SKM-1 (cell line): ENCODE measurements at regions not wholly inside any gene's neighbourhood (a gene's known extent, or its start where the extent isn't known, plus 50 kb on each side); places are given as distances from the start of the nearest gene placed in this dataset.
"Not testable (repeated sequence)": the region's sequence is repeated elsewhere in the genome, so short reads cannot be mapped to it uniquely, and the experiment has no call there.

Experiments
- DNase-seq: peaks from one replicate; lab custom pipeline; 2025; ENCODE audit not compliant: unreplicated experiment; lab: John Stamatoyannopoulos, UW

DNA sequence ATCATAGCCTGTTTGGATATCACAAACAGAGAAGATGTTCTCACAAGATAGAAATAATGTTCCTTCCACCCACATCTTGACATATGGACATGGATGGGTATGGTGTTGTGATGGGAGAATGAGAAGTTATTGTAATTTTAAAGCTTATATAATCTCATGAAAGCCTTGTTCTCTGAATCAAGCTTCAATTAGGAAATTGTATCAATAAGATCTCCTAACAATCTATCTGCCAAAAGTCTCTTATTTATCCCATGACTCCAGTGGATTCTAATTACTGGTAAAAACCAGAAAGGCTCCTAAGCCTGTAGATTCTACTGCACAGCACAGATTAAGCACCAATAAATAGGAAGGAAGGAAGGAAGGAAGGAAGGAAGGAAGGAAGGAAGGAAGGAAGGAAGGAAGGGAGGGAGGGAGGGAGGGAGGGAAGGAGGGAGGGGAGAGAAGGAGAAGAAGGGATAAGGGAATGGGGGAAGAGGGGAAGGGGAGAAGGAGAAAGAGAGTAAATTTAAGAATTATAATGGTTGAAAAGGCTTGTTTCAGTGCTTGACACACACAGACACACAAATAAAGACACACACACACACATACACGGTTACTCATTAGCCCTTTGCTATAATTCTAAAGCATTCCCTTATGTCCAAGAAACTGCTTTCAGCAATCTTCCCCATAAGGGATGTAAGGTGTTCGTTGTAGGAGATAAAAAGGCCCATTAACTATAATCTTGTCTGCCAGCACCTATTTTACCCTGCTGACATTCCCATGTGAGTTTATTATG, 258.0 kb upstream of the API5 start:
- DNase-seq = no peak

DNA sequence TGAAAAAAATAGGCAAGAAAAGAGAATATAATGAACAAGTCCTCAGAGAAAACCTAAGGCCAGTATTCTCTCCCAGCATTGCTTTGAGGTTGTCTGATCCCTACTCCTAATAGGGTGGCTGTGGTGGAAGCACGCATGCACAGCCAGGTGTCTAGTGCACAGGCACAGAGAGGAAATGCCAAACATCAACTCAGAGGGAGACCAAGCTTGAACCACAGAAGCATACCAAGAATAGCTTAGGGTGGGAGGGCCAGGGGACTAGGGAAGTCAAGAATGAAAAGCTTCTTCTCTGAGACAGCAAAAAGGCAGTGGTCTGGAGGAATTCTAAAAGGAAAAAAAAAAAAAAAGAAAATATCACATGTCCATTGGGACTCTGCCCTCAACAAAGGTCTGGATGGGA, 244.1 kb upstream of the API5 start:
- DNase-seq = no peak

DNA sequence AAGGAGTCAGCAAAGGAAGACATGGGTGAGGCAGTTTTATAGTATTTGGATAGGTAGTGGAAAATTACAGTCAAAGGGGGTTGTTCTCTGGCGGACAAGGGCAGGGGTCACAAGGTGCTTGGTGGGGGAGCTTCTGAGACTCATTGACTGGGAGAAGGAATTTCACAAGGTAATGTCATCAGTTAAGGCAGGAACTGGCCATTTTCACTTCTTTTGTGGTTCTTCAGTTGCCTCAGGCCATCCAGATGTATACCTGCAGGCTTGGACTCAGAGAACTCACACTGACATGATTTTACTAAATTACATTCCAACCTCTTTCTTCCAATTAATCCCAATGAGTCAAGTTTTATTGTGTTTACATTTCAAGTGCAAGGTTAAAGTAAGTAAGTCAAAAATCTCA, 240.5 kb upstream of the API5 start:
- DNase-seq = no peak

DNA sequence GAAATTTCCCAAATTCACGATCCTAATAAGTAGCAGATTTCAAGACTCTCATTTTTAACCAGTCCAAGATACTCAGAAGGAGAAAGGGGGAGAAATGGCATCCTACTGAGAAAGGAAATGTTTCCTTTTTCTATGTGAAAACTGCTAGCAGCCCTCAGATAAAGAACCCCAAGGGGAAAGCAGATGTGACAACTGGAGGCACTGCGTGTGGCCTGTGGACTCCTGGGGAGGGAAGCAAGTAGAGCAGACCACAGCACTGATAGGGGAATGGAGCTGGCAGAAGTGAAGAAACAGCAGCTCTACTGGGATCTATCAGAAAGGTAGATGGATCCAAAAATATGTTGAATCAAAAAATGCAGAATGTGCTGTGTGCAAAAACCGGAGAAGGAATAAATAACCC, 239.7 kb upstream of the API5 start:
- no peak for DNase-seq

DNA sequence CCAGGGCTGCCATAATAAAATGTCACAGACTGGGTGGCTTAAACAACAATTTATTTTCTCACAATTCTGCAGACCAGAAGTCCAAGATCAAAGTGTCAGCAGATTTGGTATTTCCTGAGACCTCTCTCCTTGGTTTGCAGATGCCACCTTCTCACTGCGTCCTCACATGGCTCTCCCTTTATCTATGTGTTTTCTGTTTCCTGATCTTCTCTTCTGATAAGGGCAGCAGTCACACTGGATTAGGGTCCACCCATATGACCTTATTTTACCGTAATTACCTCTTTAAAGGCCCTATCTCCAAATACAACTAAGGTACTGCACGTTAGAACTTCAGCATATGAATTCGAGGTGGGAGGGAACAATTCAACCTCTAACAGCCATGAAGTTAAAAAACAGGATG, 238.9 kb upstream of the API5 start:
- no peak for DNase-seq

DNA sequence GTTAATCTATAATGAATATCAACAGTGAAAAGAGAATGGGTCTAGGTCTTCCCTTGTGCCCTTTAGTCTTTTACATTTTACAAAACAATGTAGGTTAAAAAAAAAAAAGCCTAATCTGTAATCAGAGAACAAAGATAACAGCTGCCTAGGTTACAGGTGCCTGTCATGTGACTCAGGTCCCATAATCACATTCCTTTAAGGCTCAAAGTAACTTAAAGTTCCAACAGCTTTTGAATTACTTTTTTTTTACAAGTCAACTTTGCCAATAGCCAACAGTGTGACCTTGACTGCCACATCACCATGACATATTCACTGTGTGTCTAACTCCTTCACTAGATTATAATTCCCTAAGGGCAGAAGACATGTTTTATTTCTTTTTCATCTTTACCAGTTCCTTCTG, 237.0 kb upstream of the API5 start:
- no peak for DNase-seq

DNA sequence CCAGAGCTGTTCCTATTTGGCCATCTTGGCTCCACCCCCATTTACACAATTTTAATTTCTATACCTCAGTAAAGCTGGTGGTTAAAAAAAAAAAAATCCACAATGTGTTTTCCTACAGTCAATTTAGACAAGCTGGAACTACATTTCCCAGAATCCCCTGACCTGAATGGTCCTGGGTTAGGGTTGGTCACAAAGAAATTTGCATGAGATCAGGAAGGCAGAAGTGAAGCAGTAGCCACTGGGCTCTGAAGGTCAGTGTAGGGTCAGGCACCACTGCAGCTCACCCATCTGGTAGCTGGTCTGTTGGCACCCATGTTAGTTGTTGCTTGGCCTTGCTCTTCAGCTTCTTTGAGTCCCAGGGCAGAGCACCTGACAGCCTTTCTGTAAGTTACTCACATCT, 210.7 kb upstream of the API5 start:
- no peak for DNase-seq

DNA sequence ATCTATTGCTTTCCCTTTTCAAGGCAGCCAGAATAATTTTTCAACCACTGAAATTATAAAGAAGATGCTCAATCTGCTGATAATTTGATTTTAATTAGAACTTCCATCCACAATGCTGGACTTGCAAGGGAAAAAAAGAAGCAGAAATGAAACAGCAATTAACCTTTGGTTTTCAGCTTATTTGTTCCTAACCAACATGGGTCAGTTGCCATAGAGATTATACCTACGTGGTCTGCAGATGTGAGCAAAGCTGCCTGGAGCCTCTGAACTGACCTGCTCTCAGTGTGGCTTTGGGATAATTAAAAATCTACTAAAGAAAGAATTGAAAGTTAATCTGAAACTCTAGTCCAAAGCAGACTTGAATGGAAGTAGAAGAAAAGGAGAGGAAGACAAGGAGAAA, 195.7 kb upstream of the API5 start:
- DNase-seq = no peak

DNA sequence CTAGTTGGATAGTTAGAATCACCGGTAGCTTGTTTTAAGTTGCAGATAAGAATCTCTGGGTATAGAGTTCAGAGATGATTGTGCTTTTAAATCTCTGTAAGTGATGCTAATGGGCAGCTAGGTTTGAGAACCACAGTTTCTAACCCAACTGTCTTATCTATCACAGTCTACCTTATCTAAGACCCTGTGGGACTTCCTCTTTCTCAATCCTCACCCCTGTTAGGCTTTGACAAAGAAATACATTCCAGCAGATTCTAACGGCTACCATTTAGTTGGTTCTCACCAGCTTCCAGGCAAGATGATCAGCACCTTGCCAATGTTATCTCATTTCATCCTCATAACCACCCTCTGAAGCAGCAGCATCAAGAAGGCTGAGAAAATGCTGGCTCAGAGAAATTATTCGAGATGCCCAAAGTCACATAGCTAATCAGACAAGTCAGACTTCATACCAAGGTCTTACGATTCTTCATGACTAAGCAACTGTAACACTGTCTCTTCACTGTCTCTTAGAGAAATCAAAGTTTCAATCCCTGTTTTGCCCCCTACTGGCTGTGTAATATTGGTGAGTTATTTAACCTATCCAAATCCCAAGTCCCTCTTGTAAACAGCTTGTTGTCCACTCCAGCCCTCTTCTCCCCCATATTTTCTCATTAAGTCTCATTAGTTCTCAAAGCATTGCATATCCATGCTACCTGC, 192.4 kb upstream of the API5 start:
- no peak for DNase-seq

DNA sequence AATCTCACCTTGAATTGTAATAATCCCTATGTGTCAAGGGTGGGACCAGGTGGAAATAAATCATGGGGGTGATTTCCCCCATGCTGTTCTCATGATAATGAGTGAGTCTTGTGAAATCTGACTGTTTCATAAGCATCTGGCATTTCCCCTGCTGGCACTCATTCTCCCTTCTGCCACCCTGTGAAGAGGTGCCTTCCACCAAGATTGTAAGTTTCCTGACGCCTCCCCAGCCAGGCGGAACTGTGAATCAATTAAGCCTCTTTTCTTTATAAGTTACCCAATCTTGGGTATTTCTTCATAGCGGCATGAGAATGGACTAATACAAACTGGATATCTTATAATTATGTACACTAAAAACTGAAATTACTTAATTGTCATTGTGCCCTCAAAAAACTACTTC, 189.2 kb upstream of the API5 start:
- no peak for DNase-seq

DNA sequence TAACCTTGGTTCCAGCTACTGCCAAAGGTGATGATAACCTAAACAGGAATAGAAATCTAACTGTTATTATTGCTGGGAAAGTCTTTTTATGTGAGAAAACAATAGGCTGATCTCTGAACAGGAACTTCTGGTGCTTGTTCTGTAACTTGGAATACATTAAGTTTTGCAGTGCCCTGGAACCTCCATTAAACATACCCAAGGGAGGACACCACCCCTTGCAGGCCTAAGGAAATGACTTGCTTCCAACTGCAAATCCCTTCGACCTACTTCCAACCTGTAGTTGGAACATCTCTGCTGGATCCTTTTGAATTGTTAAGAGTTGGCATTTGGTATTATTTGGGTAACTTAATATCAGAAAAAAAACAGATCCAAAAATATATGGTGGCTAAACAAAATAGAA, 188.4 kb upstream of the API5 start:
- DNase-seq = no peak

DNA sequence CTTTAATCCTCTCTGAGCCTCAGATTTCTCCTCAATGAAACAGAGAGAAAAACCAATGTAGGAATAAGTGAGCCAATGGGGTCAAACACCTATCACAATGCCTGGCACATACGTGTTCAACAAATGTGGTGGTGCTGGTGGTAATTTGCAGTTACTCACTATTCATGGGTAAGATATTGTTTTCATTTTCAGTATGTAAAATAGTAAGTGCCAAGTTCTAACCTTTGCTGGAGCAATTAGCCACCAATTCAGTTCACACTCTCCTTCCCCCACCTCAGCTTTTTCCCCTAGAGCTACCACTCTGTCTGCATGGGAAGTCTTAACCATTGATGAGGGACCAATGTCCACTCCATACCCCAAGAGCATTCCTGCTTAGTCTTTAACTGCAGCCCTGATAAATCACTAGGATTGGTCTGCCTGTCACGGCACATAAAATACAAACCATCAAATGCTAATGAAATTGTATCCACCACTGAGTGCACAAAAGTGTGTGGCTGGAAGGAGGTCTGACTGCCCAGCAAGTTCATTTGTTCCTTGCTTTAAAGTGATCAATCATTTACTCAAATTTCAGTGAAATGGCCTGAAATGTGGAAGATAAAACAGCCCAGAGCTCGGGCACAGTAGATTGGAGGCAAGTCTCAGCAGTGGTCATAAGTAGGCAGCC, 187.4 kb upstream of the API5 start:
- no peak for DNase-seq

DNA sequence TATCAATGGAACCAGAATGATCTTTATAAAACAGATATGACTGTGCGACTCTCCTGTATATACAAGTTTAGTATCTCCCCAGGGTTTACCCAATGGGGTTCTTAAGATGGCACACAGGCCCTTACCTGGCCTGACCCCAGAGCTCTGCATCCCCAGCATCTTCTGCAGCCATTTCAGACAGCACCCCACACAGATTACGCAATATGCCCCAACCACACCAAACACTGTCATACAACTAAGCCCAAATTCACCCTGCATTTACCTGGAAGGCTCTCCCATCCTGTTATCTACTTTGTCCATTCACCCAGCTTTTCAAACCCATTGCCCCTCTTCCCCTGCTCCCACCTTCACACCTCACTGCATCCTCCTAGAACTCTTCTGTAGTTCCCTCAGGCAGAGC, 182.5 kb upstream of the API5 start:
- DNase-seq = no peak

DNA sequence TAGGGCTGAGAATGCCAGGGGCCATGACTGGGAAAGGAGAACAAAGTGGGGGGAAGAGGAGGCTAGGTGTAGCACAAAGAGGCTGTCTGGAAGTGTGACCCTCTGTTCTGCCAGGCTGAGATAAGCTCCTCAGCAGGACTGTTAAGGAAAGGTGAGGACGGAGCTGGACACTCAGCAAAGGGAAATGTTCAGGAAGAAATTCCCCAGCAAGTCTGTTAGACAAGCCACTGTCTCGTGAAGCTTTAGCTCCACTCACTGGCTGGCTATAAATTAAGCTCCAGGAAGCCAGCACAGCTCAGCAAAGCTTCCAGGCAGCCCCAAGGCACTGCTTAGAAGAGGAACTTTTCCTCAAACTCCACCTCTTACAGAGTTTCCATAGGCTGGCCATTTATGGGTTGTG, 181.2 kb upstream of the API5 start:
- DNase-seq = no peak

DNA sequence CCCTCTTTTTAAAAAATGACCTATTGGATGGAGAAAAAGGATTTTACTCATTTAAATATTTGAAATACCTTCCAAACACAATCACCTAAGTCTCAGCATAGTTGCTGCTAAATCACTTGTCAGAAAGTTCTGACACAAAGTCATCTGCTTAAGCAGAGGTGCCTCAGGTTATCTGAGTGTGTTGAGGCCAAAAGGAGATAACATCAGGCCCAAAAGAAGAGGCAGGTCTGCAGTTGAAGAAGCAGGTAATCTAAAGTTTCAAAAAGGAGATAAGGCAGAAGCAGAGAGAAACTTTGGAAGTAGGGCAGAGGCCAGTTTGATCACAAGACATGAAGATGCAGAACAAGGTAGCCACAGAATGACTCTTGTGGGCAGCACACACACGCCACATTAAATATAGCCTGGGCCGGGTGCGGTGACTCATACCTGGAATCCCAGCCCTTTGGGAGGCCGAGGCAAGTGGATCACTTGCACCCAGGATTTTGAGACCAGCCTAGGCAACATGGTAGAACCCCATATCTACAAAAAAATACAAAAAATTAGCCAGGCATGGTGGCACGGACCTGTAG, 175.7 kb upstream of the API5 start:
- no peak for DNase-seq

DNA sequence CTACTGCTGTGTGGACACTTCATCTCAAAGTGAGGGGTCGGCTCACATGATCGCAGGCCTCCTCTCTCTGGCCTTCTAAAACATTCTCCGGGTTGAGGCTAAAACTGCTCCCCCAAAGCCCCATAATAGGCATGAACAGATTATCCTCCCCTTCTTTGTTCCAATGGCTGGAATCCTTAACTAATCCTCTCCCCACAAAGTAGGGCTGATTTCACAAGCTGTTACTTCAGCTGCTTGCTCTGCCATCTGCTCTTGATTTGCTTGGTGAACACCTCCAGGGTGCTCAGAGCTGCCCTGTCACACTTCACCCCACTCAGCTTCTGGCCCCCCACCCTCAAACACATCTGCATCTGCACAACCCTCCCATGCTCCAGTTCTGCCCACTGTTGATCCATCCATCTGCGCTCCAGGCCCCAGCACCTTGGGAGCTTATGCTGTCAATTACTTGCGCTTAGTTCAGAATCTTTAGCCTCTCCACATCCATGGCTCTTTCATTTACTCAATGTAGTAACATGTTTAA, 173.1 kb upstream of the API5 start:
- no peak for DNase-seq

DNA sequence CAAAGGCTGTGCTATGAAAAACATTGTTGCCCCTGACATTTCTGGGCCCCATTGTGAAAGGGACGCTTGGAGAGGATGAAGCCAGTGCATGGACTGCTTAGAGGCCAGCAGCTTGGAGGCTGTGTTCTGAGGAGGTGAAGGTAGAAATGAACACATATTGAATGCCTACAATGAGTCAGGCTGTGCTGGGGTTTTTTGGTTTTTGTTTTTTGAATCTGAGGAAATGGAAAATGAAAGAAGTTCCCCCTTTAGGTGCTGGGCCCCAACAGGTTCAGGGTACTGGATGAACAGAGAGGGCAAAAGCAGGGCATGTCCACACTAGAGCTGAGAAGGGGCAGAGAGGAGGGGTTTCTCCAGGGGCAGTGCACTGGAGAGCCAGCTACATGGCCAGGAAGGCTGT, 166.1 kb upstream of the API5 start:
- DNase-seq = no peak

DNA sequence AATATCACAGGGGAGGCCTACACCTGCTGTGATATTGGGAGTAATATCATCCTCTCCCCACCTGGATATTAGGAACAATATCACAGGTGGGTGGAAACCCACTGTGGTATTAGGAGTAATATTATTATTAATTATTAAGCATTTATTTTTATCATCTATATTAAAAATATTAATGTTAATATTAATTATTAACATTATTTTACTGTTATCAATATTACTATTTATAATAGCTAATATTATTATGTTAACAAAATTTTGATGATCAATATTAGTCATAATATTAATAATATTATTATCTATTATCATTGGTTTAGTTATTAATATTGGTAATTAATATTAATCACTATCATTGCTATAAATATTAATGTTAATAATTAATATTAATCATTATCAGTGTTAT, 161.1 kb upstream of the API5 start:
- no peak for DNase-seq

DNA sequence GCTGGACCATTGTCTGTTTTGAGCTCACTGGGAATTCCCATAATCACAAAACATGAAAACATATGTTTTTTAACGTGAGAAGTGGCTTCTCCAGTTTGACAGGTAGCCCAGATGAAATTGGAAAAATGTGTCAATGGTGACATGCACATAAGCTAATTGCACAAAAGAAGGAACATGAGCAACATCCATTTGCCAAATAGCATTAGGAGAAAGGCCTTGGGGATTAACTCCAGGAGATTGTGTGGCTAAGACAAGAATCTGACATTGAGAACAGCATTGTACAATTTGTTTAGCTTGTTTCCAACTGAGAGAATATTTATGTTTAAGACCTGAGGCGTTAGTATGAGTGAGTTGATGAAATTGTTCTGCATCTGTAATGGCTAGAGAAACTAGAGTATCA, 147.0 kb upstream of the API5 start:
- no peak for DNase-seq

DNA sequence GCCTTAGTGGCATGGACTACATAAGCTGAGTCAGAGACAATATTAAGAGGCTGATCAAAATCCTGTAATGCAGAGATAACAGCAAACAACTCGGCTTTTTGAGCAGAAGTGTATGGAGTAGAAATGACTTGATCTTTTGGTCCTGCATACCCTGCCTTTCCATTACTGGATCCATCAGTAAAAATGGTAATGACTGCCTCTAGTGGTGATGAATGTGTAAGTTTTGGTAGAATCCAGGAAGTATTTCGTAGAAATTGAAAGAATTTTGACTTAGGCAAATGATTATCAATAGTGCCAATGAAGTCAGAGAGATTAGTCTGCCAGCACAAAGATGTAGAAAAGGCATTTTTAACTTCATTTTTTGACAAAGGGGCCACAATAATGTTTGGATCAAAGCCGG, 146.4 kb upstream of the API5 start:
- DNase-seq = not testable (repeated sequence)

DNA sequence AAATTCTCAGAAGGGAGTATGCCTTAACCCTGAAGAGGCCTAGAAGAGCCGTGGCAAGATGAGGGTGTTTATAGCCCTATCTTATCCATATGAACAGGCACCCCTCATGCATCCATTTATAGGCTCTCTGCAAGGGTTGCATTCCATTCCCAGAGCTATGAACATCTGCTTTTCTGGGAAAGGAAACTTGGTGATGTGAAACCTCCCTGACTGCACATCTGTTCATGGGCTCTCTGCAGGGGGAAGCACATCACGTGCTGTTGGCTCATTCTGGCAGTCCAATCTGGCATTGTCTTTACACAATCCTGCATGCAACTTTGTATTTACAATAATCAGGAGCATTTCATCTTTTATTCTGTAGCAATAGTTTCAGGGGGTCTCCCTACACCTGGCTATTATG, 143.6 kb upstream of the API5 start:
- not testable (repeated sequence) for DNase-seq

DNA sequence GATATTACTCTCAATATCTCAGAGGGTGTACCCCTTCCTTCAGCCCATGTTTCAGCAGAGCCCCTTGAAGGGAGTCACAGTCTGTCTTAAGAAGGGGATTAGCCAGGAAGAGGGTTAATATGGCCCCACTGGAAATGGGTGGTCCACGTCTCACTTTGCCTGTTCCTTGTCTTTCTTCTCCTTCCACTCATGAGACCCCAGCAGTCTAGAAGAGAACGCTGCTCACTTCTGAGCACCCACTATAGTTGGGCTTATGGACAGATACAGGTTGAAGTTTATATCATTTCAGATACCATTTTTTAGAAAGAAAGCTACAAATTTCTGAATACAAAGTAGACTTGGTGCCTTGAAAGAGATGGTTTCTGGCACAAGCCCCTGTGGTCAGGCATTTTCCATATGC, 139.3 kb upstream of the API5 start:
- no peak for DNase-seq
